WTC11 (cell line): ENCODE measurements at regions not wholly inside any gene's neighbourhood (a gene's known extent, or its start where the extent isn't known, plus 50 kb on each side); places are given as distances from the start of the nearest gene placed in this dataset.

Experiments
- ATAC-seq: fragments of 200-7000 bp; cut with Tn5 transposase; 2 replicates; pipeline ENCODE4 v1.10.0; 2021; ENCODE audit warnings: mild to moderate bottlenecking, moderate library complexity
- CTCF ChIA-PET: fragments of 300-600 bp; sonication (Branson Sonifier 250); formaldehyde crosslinking; loops from one replicate; lab custom pipeline; 2021; ENCODE audit warnings: antibody characterized with exemption; lab: Charles Lee
- POLR2A ChIA-PET: fragments of 350-600 bp; sonication (Branson Sonifier 250); formaldehyde crosslinking; loops from one replicate; lab custom pipeline; 2021; ENCODE audit warnings: antibody characterized with exemption; lab: Charles Lee
- DNase-seq: peaks from one replicate; pipeline ENCODE4 v3.0.0; 2021; ENCODE audit warnings: low spot score
- H3K27ac Mint-ChIP-seq: 2 replicates; pipeline ENCODE4 v1.8.0; 2021; ENCODE audit warnings: mixed read lengths
- H3K27me3 Mint-ChIP-seq: 2 replicates; pipeline ENCODE4 v1.8.0; 2021; ENCODE audit warnings: low read depth, mild to moderate bottlenecking, moderate library complexity, mixed read lengths
- H3K36me3 Mint-ChIP-seq: 2 replicates; pipeline ENCODE4 v1.8.0; 2021; ENCODE audit warnings: mixed read lengths
- H3K4me1 Mint-ChIP-seq: 2 replicates; pipeline ENCODE4 v1.8.0; 2022; ENCODE audit warnings: mixed read lengths
- H3K4me3 Mint-ChIP-seq: 2 replicates; pipeline ENCODE4 v1.8.0; 2021; ENCODE audit warnings: mild to moderate bottlenecking, moderate library complexity, mixed read lengths
- H3K9me3 Mint-ChIP-seq: 2 replicates; pipeline ENCODE4 v1.8.0; 2021; ENCODE audit warnings: mixed read lengths
- CREM ChIP-seq: sonication (generic); formaldehyde crosslinking; IDR thresholded peaks from 2 replicates; pipeline ENCODE4 v1.8.1; 2022; ENCODE audit warnings: mild to moderate bottlenecking, missing genetic modification reagents, moderate library complexity
- EMX1 ChIP-seq: fragments of 250-450 bp; sonication (Bioruptor Pico); IDR thresholded peaks from 2 replicates; pipeline ENCODE4 v1.8.0; 2021; ENCODE audit warnings: mild to moderate bottlenecking
- FOXK1 ChIP-seq: sonication (generic); formaldehyde crosslinking; IDR thresholded peaks from 2 replicates; pipeline ENCODE4 v1.8.0; 2022; ENCODE audit warnings: mild to moderate bottlenecking, moderate library complexity, missing genetic modification reagents
- FOXP1 ChIP-seq: sonication (generic); formaldehyde crosslinking; IDR thresholded peaks from 2 replicates; pipeline ENCODE4 v1.8.0; 2022; ENCODE audit warnings: missing genetic modification reagents, mild to moderate bottlenecking, moderate library complexity, borderline replicate concordance
- GABPB1 ChIP-seq: sonication (generic); formaldehyde crosslinking; IDR thresholded peaks from 2 replicates; pipeline ENCODE4 v1.8.1; 2023; ENCODE audit warnings: mild to moderate bottlenecking, missing genetic modification reagents
- IRF2 ChIP-seq: sonication (generic); formaldehyde crosslinking; IDR thresholded peaks from 2 replicates; pipeline ENCODE4 v1.8.0; 2022; ENCODE audit warnings: low read depth, missing genetic modification reagents, borderline replicate concordance
- MXD4 ChIP-seq: fragments of 250-450 bp; sonication (Bioruptor Pico); IDR thresholded peaks from 2 replicates; pipeline ENCODE4 v1.8.0; 2021; ENCODE audit warnings: mild to moderate bottlenecking, moderate library complexity, borderline replicate concordance
- RELA ChIP-seq: sonication (generic); formaldehyde crosslinking; IDR thresholded peaks from 2 replicates; pipeline ENCODE4 v1.8.1; 2022; ENCODE audit warnings: missing genetic modification reagents, mild to moderate bottlenecking, borderline replicate concordance
- SP1 ChIP-seq: sonication (generic); formaldehyde crosslinking; conservative IDR thresholded peaks from 2 replicates; pipeline ENCODE4 v1.8.1; 2022; ENCODE audit warnings: missing genetic modification reagents
- TEAD4 ChIP-seq: sonication (generic); formaldehyde crosslinking; IDR thresholded peaks from 2 replicates; pipeline ENCODE4 v1.8.0; 2022; ENCODE audit warnings: mild to moderate bottlenecking, missing genetic modification reagents
- TP53 ChIP-seq: sonication (generic); formaldehyde crosslinking; IDR thresholded peaks from 2 replicates; pipeline ENCODE4 v1.8.1; 2023; ENCODE audit warnings: mild to moderate bottlenecking, missing genetic modification reagents
- ZNF219 ChIP-seq: sonication (generic); formaldehyde crosslinking; IDR thresholded peaks from 2 replicates; pipeline ENCODE4 v1.8.0; 2023; ENCODE audit warnings: missing genetic modification reagents, mild to moderate bottlenecking, borderline replicate concordance
- ZNF317 ChIP-seq: sonication (generic); formaldehyde crosslinking; IDR thresholded peaks from 2 replicates; pipeline ENCODE4 v1.8.1; 2023; ENCODE audit warnings: low read depth, mild to moderate bottlenecking, moderate library complexity, missing genetic modification reagents, borderline replicate concordance
- ZNF416 ChIP-seq: fragments of 250-450 bp; sonication (Bioruptor Pico); IDR thresholded peaks from 2 replicates; pipeline ENCODE4 v1.9.0; 2021; ENCODE audit warnings: mild to moderate bottlenecking, inconsistent platforms
- TF ChIP-seq, protein P1 (sequence below): sonication (generic); formaldehyde crosslinking; IDR thresholded peaks from 2 replicates; pipeline ENCODE4 v1.8.1; 2023; ENCODE audit warnings: mild to moderate bottlenecking, missing genetic modification reagents, moderate library complexity
- TF ChIP-seq, protein P2 (sequence below): sonication (generic); formaldehyde crosslinking; IDR thresholded peaks from 2 replicates; pipeline ENCODE4 v1.8.1; 2022; ENCODE audit warnings: low read depth, mild to moderate bottlenecking, moderate library complexity, missing genetic modification reagents, borderline replicate concordance
- TF ChIP-seq, protein P3 (sequence below): sonication (generic); formaldehyde crosslinking; IDR thresholded peaks from 2 replicates; pipeline ENCODE4 v1.8.1; 2023; ENCODE audit warnings: mild to moderate bottlenecking, missing genetic modification reagents, borderline replicate concordance
- TF ChIP-seq, protein P4 (sequence below): sonication (generic); formaldehyde crosslinking; IDR thresholded peaks from 2 replicates; pipeline ENCODE4 v1.8.1; 2023; ENCODE audit warnings: mild to moderate bottlenecking, missing genetic modification reagents
- TF ChIP-seq, protein P5 (sequence below): fragments of 200-600 bp; IDR thresholded peaks from 2 replicates; pipeline ENCODE4 v1.8.0; 2022; ENCODE audit warnings: antibody characterized with exemption
- TF ChIP-seq, protein P6 (sequence below): fragments of 250-450 bp; sonication (Bioruptor Pico); IDR thresholded peaks from 2 replicates; pipeline ENCODE4 v1.9.0; 2021; ENCODE audit warnings: moderate library complexity, mild to moderate bottlenecking, inconsistent platforms, borderline replicate concordance
- TF ChIP-seq, protein P7 (sequence below): sonication (generic); formaldehyde crosslinking; conservative IDR thresholded peaks from 2 replicates; pipeline ENCODE4 v1.8.1; 2022; ENCODE audit warnings: mild to moderate bottlenecking, missing genetic modification reagents
- TF ChIP-seq, protein P8 (sequence below): sonication (generic); formaldehyde crosslinking; IDR thresholded peaks from 2 replicates; pipeline ENCODE4 v1.8.1; 2022; ENCODE audit warnings: mild to moderate bottlenecking, missing genetic modification reagents, moderate library complexity, borderline replicate concordance

DNA sequence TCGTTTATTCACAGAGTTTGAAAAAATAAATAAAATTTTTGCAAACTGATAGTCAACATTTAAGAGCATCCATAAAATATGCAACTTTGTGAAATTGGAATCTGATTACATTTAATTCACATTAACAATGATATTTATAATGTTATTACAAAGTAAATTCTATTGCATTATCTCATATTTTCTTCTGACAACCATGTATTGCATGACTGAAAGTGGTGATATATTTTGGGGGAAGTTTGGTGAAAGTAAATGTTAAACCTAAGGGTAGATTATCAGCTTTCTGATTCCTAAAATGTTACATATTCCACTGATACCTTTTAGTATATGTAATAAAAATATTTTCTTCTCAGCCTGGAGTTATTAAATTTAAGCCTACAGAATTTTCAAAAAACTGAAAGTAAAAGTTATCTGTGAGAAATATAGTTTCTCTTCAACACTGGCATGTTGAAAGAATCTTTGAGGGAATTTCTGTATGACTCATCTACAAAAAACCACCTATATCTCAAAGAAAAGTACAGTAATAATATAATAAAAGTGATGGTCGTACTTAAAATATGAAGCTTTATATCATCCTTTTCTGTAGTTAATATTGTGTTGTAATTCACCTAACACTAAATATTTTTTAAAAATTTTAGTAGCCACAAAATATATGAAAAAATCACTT lies 1179.6 kb upstream of the PCDH7 start:
- Mint-ChIP-seq H3K27me3 (no peaks in the 10 kb centered on the region), H3K9me3 (peaks cover 3% of the 10 kb centered on the region; the same call in 1 of the 2 replicates)
- POLR2A ChIA-PET, result no interaction called here
- DNase-seq, result no peak
- TF ChIP-seq GABPB1 (CRISPR knock-in tag), result no peak
- no peak for TF ChIP-seq EMX1 (CRISPR knock-in tag)
- TF ChIP-seq, protein P1, sequence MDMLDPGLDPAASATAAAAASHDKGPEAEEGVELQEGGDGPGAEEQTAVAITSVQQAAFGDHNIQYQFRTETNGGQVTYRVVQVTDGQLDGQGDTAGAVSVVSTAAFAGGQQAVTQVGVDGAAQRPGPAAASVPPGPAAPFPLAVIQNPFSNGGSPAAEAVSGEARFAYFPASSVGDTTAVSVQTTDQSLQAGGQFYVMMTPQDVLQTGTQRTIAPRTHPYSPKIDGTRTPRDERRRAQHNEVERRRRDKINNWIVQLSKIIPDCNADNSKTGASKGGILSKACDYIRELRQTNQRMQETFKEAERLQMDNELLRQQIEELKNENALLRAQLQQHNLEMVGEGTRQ (CRISPR knock-in tag), result no peak
- TF ChIP-seq, all 79 proteins: peak for 0
- no peak for ATAC-seq
- Mint-ChIP-seq H3K27ac (no peak overlapping the region), H3K36me3 (peaks cover 3% of the 10 kb centered on the region), H3K4me3 (no peak overlapping the region), H3K4me1 (no peaks in the 10 kb centered on the region)
- CTCF ChIA-PET, result no interaction called here

DNA sequence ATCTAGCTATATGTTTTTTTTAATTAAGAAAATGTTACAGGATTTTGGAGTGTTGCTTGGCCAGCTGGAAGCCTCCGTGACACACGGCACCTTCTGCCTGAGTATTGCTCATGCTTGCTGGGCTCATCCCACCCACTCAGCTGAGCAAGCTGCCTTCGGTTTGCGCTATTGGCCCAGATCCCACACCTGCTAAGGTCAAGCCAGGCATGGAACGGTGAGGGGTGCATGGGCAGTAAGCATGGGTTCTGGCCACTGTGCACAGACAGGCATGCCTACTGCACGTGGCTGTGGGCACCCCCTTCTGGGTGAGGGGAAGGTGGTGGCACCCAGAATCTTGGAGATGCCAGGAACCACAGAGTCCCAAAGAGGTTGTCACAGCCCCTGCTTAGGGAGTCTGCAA lies 1178.4 kb upstream of the PCDH7 start:
- POLR2A ChIA-PET, result no interaction called here
- Mint-ChIP-seq H3K27ac (no peak overlapping the region), H3K27me3 (no peaks in the 10 kb centered on the region), H3K4me1 (no peaks in the 10 kb centered on the region), H3K4me3 (no peak overlapping the region), H3K9me3 (peaks cover 7% of the 10 kb centered on the region; the same call in 1 of the 2 replicates), H3K36me3 (peaks cover 3% of the 10 kb centered on the region)
- no peak for DNase-seq
- CTCF ChIA-PET, result no interaction called here
- ATAC-seq, result no peak
- no peak for TF ChIP-seq ZNF416 (CRISPR knock-in tag)
- TF ChIP-seq TP53 (CRISPR knock-in tag), result no peak
- TF ChIP-seq MXD4 (CRISPR knock-in tag), result no peak
- TF ChIP-seq, protein P2, sequence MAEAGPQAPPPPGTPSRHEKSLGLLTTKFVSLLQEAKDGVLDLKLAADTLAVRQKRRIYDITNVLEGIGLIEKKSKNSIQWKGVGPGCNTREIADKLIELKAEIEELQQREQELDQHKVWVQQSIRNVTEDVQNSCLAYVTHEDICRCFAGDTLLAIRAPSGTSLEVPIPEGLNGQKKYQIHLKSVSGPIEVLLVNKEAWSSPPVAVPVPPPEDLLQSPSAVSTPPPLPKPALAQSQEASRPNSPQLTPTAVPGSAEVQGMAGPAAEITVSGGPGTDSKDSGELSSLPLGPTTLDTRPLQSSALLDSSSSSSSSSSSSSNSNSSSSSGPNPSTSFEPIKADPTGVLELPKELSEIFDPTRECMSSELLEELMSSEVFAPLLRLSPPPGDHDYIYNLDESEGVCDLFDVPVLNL (CRISPR knock-in tag), result no peak
- TF ChIP-seq, protein P3, sequence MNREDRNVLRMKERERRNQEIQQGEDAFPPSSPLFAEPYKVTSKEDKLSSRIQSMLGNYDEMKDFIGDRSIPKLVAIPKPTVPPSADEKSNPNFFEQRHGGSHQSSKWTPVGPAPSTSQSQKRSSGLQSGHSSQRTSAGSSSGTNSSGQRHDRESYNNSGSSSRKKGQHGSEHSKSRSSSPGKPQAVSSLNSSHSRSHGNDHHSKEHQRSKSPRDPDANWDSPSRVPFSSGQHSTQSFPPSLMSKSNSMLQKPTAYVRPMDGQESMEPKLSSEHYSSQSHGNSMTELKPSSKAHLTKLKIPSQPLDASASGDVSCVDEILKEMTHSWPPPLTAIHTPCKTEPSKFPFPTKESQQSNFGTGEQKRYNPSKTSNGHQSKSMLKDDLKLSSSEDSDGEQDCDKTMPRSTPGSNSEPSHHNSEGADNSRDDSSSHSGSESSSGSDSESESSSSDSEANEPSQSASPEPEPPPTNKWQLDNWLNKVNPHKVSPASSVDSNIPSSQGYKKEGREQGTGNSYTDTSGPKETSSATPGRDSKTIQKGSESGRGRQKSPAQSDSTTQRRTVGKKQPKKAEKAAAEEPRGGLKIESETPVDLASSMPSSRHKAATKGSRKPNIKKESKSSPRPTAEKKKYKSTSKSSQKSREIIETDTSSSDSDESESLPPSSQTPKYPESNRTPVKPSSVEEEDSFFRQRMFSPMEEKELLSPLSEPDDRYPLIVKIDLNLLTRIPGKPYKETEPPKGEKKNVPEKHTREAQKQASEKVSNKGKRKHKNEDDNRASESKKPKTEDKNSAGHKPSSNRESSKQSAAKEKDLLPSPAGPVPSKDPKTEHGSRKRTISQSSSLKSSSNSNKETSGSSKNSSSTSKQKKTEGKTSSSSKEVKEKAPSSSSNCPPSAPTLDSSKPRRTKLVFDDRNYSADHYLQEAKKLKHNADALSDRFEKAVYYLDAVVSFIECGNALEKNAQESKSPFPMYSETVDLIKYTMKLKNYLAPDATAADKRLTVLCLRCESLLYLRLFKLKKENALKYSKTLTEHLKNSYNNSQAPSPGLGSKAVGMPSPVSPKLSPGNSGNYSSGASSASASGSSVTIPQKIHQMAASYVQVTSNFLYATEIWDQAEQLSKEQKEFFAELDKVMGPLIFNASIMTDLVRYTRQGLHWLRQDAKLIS (CRISPR knock-in tag), result no peak
- TF ChIP-seq, protein P4, sequence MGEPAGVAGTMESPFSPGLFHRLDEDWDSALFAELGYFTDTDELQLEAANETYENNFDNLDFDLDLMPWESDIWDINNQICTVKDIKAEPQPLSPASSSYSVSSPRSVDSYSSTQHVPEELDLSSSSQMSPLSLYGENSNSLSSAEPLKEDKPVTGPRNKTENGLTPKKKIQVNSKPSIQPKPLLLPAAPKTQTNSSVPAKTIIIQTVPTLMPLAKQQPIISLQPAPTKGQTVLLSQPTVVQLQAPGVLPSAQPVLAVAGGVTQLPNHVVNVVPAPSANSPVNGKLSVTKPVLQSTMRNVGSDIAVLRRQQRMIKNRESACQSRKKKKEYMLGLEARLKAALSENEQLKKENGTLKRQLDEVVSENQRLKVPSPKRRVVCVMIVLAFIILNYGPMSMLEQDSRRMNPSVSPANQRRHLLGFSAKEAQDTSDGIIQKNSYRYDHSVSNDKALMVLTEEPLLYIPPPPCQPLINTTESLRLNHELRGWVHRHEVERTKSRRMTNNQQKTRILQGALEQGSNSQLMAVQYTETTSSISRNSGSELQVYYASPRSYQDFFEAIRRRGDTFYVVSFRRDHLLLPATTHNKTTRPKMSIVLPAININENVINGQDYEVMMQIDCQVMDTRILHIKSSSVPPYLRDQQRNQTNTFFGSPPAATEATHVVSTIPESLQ (CRISPR knock-in tag), result no peak
- TF ChIP-seq, protein P5, sequence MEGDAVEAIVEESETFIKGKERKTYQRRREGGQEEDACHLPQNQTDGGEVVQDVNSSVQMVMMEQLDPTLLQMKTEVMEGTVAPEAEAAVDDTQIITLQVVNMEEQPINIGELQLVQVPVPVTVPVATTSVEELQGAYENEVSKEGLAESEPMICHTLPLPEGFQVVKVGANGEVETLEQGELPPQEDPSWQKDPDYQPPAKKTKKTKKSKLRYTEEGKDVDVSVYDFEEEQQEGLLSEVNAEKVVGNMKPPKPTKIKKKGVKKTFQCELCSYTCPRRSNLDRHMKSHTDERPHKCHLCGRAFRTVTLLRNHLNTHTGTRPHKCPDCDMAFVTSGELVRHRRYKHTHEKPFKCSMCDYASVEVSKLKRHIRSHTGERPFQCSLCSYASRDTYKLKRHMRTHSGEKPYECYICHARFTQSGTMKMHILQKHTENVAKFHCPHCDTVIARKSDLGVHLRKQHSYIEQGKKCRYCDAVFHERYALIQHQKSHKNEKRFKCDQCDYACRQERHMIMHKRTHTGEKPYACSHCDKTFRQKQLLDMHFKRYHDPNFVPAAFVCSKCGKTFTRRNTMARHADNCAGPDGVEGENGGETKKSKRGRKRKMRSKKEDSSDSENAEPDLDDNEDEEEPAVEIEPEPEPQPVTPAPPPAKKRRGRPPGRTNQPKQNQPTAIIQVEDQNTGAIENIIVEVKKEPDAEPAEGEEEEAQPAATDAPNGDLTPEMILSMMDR, result no peak
- no peak for TF ChIP-seq ZNF317 (CRISPR knock-in tag)
- no peak for TF ChIP-seq FOXP1 (CRISPR knock-in tag)
- TF ChIP-seq, protein P6, sequence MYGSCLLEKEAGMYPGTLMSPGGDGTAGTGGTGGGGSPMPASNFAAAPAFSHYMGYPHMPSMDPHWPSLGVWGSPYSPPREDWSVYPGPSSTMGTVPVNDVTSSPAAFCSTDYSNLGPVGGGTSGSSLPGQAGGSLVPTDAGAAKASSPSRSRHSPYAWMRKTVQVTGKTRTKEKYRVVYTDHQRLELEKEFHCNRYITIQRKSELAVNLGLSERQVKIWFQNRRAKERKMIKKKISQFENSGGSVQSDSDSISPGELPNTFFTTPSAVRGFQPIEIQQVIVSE (CRISPR knock-in tag), result no peak
- TF ChIP-seq ZNF219 (CRISPR knock-in tag), result no peak
- no peak for TF ChIP-seq IRF2 (CRISPR knock-in tag)
- TF ChIP-seq FOXK1 (CRISPR knock-in tag), result no peak
- no peak for TF ChIP-seq TEAD4 (CRISPR knock-in tag)
- TF ChIP-seq CREM (CRISPR knock-in tag), result no peak
- TF ChIP-seq SP1 (CRISPR knock-in tag), result no peak
- TF ChIP-seq RELA (CRISPR knock-in tag), result no peak
- TF ChIP-seq, protein P7, sequence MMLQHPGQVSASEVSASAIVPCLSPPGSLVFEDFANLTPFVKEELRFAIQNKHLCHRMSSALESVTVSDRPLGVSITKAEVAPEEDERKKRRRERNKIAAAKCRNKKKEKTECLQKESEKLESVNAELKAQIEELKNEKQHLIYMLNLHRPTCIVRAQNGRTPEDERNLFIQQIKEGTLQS, result no peak
- TF ChIP-seq, protein P8, sequence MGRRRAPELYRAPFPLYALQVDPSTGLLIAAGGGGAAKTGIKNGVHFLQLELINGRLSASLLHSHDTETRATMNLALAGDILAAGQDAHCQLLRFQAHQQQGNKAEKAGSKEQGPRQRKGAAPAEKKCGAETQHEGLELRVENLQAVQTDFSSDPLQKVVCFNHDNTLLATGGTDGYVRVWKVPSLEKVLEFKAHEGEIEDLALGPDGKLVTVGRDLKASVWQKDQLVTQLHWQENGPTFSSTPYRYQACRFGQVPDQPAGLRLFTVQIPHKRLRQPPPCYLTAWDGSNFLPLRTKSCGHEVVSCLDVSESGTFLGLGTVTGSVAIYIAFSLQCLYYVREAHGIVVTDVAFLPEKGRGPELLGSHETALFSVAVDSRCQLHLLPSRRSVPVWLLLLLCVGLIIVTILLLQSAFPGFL, result no peak
